Activated T-cell treated with anti-CD3 and anti-CD28 coated beads, Interleukin-2, amount 50 U/mL, for 1 hour (primary cell): ENCODE measurements at regions not wholly inside any gene's neighbourhood (a gene's known extent, or its start where the extent isn't known, plus 50 kb on each side); places are given as distances from the start of the nearest gene placed in this dataset.

Experiments
- DNase-seq: peaks from one replicate; pipeline ENCODE4 v3.0.0-alpha.2; 2020

GRCh38 chr18:46297621-46298020 lies 193.4 kb downstream of the HAUS1 start:
- no peak for DNase-seq

- DNase-seq: no peak
Measured at GRCh38 chr18:46298511-46298910, 194.3 kb downstream of the HAUS1 start.

- DNase-seq: no peak
Measured at GRCh38 chr18:46299465-46300008, 195.4 kb downstream of the HAUS1 start.

GRCh38 chr18:46301081-46301480 lies 196.9 kb downstream of the HAUS1 start:
- DNase-seq: no peak

- DNase-seq: no peak
Measured at GRCh38 chr18:46301571-46301970, 197.4 kb downstream of the HAUS1 start.

- no peak for DNase-seq
Measured at GRCh38 chr18:46302528-46303485, 198.6 kb downstream of the HAUS1 start.

GRCh38 chr18:46310258-46310657 lies 206.1 kb downstream of the HAUS1 start:
- no peak for DNase-seq

GRCh38 chr18:46310675-46311345 lies 206.6 kb downstream of the HAUS1 start:
- no peak for DNase-seq

GRCh38 chr18:46311491-46311890 lies 207.3 kb downstream of the HAUS1 start:
- DNase-seq: no peak

GRCh38 chr18:46312221-46312620 lies 208.0 kb downstream of the HAUS1 start:
- DNase-seq: no peak

GRCh38 chr18:46313521-46313920 lies 209.3 kb downstream of the HAUS1 start:
- DNase-seq: no peak

- no peak for DNase-seq
Measured at GRCh38 chr18:46314011-46314410, 209.8 kb downstream of the HAUS1 start.

GRCh38 chr18:46315161-46315560 lies 211.0 kb downstream of the HAUS1 start:
- no peak for DNase-seq

- no peak for DNase-seq
Measured at GRCh38 chr18:46318356-46318755, 214.2 kb downstream of the HAUS1 start.

GRCh38 chr18:46319783-46320182 lies 215.6 kb downstream of the HAUS1 start:
- no peak for DNase-seq

- no peak for DNase-seq
Measured at GRCh38 chr18:46320297-46320696, 216.1 kb downstream of the HAUS1 start.

GRCh38 chr18:46320928-46321711 lies 216.9 kb downstream of the HAUS1 start:
- no peak for DNase-seq

- no peak for DNase-seq
Measured at GRCh38 chr18:46321955-46322354, 217.8 kb downstream of the HAUS1 start.

- no peak for DNase-seq
Measured at GRCh38 chr18:46322411-46322891, 218.3 kb downstream of the HAUS1 start.

- no peak for DNase-seq
Measured at GRCh38 chr18:46322941-46323340, 218.8 kb downstream of the HAUS1 start.

- DNase-seq: no peak
Measured at GRCh38 chr18:46324087-46324955, 220.1 kb downstream of the HAUS1 start.

GRCh38 chr18:46325895-46326294 lies 221.7 kb downstream of the HAUS1 start:
- no peak for DNase-seq
